Endothelial cell of hepatic sinusoid (primary cell): ENCODE measurements at regions not wholly inside any gene's neighbourhood (a gene's known extent, or its start where the extent isn't known, plus 50 kb on each side); places are given as distances from the start of the nearest gene placed in this dataset.

Source experiments
- in situ Hi-C: cut with HindIII; loops from 2 replicates; pipeline ENCODE4 v1.10.0; 2017; ENCODE audit warnings: low sequenced_read_pairs

DNA sequence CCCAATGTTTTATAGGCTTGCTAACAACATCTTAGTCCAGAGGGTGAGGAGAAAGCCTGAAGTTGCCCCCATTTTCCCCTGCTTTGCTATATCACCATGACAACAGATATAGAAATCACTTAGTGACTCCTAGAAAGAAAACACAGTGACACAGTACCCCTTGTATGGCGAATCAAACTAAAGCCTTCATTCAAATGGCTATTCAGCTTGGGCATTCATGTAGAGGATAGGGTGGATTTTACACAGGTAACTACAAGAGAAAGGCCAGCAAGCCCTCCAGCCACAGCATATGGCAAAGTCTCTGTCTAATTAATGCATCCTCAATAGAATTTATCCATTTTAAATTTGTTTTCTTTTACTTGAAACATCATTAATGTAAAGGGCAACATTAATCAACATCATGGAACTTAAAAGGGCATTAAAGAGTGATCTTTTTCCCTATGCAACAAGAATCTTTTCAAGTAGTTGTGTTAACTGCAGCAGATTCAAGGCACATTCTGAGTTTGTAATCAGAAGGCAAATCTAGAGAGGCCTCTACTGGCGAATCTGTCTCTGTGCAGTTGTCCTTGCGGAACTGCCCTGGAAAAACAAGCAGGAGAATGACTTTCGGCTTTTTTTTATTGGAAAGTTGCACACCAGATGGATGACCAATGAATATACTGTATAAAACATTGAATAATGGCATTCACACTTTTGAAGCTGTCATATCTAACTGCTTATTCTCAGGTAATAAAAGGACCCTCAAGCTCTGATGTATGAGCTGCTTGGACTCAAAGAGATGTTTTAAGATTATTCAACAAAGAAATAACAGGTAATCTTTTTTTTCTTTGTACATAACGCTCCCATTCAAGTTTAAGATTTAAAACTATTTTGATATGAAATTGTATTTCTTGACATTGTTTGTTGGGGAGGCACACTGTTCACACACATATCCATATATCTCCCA, 621.7 kb upstream of the AGTR1 start:
- in situ Hi-C loops: no loop called here

DNA sequence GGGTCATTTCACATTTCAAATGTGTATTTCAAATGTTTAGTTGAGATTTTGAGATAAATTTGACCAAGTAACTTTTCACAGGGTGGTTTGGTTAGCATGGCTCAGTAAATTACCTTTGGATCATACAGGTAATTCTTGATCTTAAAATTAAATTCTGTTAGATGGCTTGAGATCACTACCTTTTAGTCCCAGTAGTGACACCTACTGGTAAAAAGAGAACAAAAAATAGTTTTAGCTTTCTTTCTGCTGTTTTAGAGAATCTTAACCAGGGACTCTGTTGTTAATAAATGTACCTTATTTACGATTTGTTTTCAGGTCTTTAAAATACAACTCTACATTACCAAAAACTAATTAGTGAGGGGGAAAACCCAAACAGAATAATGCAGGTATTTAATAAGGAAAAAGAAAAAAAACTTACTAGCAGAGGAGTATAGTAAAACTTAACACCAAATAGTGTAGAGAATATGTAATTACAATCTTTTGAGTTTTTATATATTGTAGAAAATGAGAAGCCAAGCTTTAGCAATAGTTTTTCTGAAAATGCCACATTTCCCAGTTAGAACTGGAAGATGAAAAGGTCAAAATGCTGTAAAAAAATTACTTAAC, 620.3 kb upstream of the AGTR1 start:
- in situ Hi-C loops: no loop called here

DNA sequence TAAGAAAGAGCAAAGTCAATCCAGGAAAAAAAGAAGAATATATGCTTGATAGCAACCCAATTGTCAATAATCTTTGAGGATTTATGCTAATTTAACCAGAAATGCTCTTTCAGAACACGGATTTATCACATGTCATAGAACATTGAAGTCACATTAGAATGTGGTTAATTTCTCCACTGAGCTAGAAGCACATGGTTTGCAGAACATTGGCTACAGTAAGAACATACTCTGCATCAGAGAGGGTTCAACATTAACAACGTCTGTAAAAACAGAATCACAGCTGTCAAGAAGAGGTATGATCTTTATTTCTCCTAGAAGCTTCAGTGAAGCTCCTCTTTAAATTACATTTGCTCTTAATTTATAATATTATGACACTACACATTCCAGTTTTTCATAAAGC, 619.7 kb upstream of the AGTR1 start:
- in situ Hi-C loops: no loop called here

DNA sequence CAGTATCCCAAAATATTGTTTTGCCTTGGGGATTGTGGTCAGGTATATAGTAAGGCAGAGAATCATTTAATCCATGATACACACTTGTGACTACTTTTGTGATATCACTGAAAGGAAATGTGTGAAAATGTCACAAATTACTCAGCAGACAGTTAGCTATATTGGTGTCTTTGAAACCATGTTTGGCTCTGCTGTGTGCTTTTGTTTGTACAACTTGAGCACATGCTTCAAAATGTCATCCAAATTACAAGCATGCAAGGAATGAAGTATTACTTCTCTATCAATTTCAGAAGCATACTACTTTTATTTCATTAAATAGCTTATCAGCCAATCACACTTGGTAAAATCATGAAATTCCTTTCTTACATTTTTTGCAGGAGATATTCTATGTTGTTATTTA, 619.0 kb upstream of the AGTR1 start:
- in situ Hi-C loops: no loop called here

DNA sequence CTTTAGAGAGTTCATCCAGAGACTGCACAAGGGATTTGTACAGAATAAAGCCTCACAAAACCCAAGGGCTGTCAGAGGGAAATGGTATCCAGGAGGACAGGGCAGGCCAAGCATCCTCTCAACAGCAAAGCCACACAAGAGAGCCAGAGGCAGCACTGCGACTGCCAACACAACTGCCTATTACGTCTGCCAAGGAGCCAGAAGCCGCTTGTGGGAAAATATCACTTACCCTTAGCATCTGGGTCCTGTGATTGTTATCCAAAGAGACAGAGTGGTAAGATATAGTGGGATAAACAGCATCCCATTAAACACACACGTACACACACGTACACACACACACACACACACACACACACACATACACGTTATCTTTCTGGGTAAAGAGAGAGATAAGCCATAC, 618.3 kb upstream of the AGTR1 start:
- in situ Hi-C loops: no loop called here

DNA sequence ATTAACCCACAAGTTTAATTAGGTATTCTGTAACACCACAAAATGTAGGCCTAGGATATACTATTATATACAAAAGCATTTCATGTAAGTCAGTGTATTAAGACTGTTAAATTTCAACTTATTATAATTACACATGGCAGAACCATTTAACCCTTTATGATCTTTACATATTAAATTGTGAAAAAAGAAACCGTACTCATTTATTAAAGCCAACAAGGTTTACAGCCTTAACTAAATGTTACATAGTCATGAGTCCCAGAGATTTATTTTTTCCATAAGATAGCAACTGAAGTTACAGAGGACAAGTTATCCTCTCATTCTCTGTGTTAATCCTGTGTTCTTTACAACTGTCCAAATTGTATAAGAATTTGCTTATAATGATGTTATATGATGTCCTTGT, 615.8 kb upstream of the AGTR1 start:
- in situ Hi-C loops: no loop called here

DNA sequence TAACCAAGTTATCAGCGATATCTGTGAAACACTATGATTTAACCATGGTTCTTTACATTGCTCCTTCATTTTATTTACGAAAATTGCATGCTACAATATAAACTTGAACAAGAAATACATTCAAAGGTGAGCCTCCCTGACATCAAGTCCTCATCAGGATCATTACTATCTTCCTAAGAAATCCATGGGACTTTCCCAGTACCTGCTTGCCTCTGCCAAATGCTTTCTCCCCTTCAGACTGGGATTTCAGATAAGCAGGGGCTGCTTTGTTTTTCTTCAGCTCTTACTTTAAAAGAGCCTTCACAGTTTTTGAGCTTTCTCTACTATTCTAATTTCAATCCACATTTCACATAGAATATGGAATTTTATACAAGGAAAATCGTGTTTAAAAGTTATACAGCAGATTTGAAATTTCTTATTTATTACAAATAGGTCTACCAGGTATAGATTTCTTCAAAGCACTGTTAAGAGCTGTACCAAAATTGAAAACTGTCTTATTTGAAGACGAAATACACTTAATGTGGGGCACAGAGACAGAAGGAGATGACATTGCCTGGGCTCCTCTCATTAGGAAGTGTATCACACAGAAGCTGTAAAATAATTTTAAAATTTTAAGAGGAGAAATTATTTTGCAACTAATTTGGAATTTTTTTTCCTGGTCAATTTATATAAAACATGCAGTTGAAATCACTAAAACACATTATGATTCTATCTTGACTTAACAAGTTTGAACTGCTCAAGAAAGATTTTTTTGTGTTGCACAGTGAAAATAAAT, 615.0 kb upstream of the AGTR1 start:
- in situ Hi-C loops: no loop called here

DNA sequence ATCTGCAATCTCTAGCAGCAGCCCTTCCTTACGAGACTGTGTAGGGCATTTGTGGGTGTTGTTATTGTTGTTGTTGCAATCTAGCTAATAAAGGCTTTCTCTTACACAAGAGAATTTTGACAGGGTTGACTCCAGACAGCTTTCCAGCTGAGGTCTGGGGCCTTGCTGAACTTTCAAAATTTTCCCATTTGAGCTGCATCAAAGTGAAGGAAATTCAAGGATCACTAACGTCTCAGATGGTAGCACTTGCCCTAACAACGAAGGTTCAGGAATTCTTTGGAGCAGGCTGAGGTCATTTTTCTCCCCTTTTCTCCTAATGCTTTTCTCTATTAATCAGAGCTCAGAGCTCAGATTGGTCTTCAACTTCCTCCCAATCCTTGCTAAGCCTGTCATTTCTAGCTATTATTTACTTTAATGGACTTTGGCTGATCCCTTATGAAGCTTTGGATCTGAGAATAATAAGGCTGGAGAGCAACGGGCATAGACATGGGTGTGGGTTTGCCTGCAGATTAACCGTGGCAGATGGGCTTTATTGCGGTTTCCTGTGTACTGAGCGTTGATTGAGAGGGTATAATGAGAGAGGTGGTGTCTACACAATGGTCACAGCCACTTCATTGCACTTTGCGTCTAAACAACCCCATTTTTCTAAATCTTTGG, 614.0 kb upstream of the AGTR1 start:
- in situ Hi-C loops: no loop called here

DNA sequence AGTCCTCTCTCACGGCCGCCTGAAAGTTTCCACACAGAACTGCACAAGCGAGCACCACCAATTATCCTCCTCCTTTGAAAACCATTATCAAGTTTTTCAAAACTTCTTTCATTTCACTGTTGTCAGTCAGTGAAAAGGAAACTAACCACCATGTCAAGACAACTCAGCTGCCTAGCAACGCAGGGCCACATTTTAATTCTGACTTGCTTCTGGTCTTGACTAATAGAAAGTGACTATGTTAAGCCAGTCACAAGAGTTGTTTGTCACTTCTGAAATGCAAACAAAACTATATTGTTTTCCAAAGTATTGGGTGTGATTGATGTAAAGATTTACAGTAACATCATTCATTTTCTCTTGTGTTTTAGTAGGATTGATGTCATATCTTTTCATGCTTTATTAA, 612.8 kb upstream of the AGTR1 start:
- in situ Hi-C loops: no loop called here

DNA sequence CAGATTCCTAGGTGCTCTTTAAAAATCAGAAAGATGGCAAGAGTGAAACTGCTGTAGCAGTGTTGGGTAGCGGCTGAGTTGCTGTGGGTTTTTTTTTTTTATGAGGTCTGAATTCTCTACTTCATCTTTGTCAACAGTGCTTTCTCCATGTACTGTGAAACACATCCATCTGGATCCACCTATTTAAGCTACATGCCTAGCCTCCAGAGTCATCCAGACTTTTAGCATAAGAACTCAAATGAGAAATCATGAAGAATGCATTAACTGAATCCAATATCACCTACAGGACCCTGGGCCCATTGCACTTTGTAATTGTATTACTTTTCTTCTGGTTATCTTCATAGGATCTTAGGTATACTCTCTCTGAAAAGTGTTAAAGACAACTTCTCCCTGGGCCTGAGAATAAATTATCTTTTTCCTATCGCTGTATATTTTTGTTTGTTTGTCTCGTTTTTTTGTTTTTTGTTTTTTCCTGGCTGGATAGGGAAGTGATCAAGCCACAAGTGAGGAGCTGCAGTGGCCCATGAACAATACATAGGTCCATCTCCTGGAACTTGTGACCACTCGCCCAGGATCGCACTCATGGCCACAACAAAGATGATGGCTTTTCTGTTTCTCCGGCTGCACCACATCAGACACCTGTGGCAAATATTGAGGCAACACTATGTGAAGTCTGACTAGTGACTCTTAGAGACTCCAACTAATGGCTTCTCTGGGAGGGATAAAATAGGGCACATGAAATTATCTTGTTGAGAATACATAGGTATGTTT, 609.9 kb upstream of the AGTR1 start:
- in situ Hi-C loops: no loop called here

DNA sequence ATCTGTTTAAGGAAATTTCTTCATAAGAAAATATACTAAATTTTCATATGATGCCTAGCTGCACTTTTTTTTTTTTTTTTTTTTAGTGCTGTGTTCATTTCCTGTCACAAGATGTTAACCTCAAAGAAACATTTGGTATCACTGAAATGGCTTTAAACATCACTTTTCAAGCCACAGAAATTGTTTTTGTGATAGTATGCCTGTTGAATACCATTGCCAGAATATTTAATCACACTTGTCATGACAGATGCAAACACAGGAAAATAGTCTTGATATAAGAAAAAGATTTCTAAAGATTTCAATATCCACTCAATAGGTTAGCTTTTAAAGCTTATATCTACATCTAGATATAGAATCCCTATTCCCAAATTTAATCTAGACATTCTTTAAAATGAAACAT, 608.5 kb upstream of the AGTR1 start:
- in situ Hi-C loops: no loop called here

DNA sequence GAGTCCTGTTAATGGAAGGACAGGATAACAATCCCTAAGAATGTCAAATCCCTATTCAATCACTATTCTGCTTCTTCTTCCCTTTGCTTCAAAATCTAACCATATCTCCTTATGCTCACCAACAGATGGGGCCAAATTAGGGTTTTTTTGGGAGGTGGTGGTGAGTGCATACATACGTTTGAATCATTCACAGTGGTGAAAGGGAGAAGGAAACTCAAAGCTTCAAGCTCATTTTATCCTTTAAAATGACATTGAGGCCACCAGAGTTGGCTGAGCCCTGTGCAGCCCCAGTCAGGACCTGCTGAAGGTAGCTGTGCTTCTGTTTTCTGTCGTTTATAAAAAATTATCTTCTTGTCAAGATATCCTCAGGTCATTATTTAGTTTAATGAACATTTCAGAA, 607.5 kb upstream of the AGTR1 start:
- in situ Hi-C loops: no loop called here

DNA sequence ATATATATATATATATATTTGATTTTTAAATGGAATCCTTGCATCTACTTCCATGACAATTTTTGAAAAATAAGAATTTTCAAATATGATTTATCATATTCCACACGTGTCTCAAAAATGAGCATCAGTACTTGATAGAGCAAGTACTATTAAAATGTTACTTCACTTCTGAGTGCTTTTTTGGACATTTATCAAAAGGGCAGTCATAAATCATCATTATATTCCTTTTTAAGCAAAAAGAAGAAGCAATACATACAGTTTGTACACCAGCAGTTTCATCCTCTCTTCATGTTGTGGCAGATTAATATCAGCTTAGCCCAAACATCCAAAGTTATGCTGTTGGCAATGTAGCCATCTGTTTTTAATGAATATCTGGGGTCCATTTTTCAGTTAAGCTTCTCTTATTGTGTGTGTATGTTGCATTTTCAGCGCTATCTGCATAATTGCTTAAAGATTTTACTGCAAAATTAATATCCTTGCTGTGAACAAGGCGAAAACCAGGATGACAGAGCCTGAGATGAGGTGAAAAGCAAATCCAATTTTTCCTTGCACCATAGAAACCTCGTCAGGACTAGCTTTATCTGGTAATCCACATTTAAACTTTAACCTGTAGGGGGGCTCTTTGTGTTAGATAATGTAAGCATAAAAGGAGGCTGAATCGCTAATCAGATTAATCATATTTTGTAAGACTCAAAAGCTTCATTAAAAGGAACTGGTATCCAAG, 604.9 kb upstream of the AGTR1 start:
- in situ Hi-C loops: no loop called here

DNA sequence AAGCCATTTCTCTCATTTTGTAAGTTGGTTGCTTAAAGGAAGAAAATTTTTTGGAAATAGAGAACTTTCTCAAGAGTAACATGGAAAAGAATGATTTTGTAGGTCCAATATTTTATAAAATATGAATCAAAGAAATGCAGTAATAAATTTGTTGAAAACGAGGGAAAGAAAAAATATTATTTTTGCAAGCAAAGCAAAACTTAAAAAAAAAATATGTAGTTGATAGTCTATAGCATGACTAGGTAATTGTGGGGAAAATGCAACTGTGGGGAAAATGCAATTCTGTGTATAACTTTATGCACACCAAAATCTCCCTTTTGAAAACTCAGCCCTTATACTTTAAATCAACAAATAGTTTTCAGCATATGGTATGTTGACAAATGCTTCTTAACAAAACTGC, 604.0 kb upstream of the AGTR1 start:
- in situ Hi-C loops: no loop called here

DNA sequence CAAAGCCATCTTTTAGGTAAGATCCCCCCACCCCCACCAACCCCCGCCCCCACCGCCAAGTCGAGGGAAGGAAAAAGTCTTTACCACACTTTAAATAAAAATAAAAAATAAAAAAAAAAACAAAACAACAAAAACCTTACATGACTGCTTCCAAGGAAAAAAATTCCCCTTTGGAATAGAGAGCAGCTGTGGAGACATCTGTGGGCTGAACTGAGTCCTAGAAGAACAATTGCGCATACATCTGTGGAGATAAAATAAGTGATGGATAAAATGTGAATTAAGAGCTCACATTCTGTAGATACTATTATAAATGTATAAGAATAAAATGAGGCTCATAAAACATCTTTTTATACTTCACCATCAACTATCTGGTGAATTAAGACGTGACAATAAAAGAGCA, 601.7 kb upstream of the AGTR1 start:
- in situ Hi-C loops: no loop called here

DNA sequence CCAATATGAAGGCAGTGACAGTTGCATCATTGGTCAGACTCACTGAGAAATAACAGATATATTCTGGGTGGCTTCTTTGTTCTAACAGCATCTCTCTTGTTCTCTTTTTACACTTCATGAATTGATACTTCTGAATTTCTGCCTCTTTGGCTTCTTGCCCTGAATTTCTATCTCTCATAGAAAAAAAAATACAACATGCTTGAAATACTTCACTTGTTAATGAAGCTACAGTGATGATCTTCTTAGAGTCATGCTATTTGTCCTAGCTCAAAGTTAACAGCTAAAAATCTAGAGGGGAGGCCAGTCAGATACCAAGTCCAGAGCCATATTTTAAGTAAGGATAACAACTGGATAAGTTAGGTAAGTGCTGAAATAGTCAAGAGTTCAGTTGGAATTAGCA, 597.2 kb upstream of the AGTR1 start:
- in situ Hi-C loops: no loop called here

DNA sequence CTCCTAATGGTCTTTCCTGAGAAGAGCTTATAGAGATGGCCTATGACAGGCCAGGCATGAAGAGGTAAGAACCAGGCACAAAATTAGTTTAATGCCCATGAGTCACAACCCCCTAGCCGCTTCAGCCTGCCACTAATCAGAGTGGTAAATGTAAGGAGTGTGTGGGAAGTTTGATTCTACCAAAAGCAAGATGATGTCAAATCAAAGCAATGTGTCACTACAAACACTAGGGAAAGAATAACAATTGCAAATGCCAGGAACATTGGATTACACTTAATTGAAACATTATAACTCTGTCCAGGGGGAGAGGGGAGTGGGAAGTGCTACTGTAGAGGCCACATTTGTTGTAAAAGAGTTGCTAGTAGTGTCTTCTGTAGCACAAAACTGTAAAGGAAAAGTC, 596.6 kb upstream of the AGTR1 start:
- in situ Hi-C loops: no loop called here

DNA sequence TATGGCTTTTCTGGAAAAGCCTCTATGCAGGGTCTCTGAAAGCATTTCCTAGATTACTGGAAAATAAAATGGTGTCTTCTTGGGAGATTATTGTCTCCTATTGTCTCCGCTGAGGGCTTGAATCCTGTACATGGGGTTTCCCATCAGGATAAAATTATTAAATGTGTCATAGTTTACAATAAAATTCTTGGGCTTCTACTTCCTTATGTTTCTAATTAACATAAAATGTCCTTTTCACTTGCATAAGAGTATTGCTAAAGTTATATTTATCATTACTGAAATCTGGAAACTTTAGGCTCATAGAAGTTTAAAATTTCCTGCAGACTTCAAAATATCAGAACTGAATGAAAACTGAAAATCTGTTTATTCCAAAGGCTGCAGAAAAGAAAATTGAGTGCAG, 595.5 kb upstream of the AGTR1 start:
- in situ Hi-C loops: no loop called here

DNA sequence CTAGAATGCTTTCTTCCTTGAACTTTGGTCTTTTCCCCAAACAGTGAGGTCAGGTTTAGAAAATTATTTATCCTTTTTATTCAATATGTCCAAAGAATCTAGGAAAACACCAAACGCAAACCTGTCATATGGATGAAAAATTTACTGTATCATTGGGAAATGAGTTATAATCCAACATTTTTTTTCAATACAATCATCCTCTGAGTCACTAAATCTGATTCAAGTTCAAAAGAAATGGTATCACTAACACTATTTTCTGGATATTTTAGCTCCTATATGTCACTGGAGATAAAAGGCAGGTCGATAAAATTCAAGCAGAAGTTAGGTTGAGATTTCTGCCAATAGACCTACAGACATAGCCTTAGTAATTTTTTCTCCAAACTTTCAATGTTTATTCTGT, 591.6 kb upstream of the AGTR1 start:
- in situ Hi-C loops: no loop called here

DNA sequence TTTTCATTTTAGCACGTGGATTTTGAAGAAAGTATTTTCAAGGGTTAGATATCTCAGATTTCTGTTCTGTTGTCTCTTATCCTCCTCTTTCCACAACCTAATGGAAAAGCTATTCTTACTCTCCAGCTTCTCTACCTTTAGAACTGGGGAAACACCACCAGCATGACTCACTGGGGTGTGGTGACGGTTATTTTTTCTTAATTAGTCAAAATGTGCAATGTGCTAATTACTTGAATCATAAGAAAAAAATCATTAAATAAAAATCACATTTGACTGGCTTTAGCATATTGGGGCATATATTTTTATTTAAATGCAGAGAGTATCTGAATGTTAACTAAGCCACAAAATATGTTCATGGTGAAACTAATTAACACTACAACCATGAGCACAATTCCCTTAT, 570.7 kb upstream of the AGTR1 start:
- in situ Hi-C loops: no loop called here
